ENCODE measurements at regions not wholly inside any gene's neighbourhood (a gene's known extent, or its start where the extent isn't known, plus 50 kb on each side); places are given as distances from the start of the nearest gene placed in this dataset.

DNA sequence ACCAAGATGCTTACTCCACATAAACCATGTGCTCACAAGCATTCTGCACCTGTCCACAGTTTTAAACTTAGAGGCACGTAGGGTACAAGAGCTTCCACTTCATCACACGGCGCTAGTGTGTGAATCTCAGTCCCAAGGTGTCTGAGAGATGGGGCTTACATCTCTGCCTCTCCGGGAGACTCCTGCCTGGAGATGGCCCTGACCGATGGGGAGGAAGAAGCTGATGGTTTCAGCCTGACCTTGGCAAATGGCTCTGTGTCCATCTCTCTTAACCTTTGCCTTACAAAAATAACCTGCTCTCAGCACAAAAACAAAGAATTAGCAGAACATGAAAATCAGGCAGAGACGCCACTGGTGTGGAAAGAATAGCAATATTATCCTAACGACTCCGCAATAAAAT is 559.3 kb upstream of the B3GAT1 start:
- TF ChIP-seq, protein P1, sequence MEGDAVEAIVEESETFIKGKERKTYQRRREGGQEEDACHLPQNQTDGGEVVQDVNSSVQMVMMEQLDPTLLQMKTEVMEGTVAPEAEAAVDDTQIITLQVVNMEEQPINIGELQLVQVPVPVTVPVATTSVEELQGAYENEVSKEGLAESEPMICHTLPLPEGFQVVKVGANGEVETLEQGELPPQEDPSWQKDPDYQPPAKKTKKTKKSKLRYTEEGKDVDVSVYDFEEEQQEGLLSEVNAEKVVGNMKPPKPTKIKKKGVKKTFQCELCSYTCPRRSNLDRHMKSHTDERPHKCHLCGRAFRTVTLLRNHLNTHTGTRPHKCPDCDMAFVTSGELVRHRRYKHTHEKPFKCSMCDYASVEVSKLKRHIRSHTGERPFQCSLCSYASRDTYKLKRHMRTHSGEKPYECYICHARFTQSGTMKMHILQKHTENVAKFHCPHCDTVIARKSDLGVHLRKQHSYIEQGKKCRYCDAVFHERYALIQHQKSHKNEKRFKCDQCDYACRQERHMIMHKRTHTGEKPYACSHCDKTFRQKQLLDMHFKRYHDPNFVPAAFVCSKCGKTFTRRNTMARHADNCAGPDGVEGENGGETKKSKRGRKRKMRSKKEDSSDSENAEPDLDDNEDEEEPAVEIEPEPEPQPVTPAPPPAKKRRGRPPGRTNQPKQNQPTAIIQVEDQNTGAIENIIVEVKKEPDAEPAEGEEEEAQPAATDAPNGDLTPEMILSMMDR (IDR thresholded peaks at IDR 0.05): no peak
- TF ChIP-seq POLR2A (IDR thresholded peaks at IDR 0.05): no peak

All from heart left ventricle (tissue), 13 donors.